ENCODE measurements at regions not wholly inside any gene's neighbourhood (a gene's known extent, or its start where the extent isn't known, plus 50 kb on each side); places are given as distances from the start of the nearest gene placed in this dataset.

- intact Hi-C loops (cut with micrococcal nuclease; ENCODE audit: unreplicated experiment), result no loop called here
Observed at GRCh38 chr7:4352069-4352468, 330.0 kb upstream of the FOXK1 start.

GRCh38 chr7:4361774-4362173 is 320.3 kb upstream of the FOXK1 start:
- Histone ChIP-seq H2AFZ (ENCODE audit: low read length) (no peak overlapping the region), H3K79me2 (ENCODE audit: insufficient read depth, low read depth, low read length) (no peaks in the 10 kb centered on the region), H3K4me2 (ENCODE audit: low read length) (no peak overlapping the region), H3K4me3 (ENCODE audit: low read depth, low read length, poor library complexity, severe bottlenecking) (no peak overlapping the region), H3K4me1 (ENCODE audit: insufficient read depth, low read length, poor library complexity, severe bottlenecking) (no peaks in the 10 kb centered on the region), H3K36me3 (ENCODE audit: insufficient read depth, low read length) (no peaks in the 10 kb centered on the region), H3K9me3 (ENCODE audit: low read length) (no peaks in the 10 kb centered on the region), H3K9me2 (ENCODE audit: insufficient read depth, low read length) (no peaks in the 10 kb centered on the region), H4K20me1 (ENCODE audit: insufficient read depth, low read length) (no peaks in the 10 kb centered on the region), H3K27ac (ENCODE audit: low read depth, low read length, poor library complexity, severe bottlenecking) (no peak overlapping the region)
- intact Hi-C loops (cut with micrococcal nuclease; ENCODE audit: unreplicated experiment), result no loop called here
- no peak for TF ChIP-seq CTCF (conservative IDR thresholded peaks at IDR 0.05; ENCODE audit: low read length)
- no peak for TF ChIP-seq EZH2phosphoT487 (IDR thresholded peaks at IDR 0.05; ENCODE audit: borderline replicate concordance, low read depth, low read length)
- no TSS peak for BruUV-seq (replicated peaks)
- CTCF ChIA-PET (ENCODE audit: unreplicated experiment), result interaction anchor here (0.6 kb wide), 1 partner anchor 1496 kb away, joined by 3 read pairs; no protein-coding TSS in a partner anchor
- POLR2A ChIA-PET, result no interaction called here
- DNase-seq (ENCODE audit: low spot score), result no peak

More at GRCh38 chr7:4352069-4352468, 330.0 kb upstream of the FOXK1 start:
- BruUV-seq (replicated peaks), result no TSS peak
- Histone ChIP-seq H2AFZ (ENCODE audit: low read length) (no peak overlapping the region), H3K4me3 (ENCODE audit: low read depth, low read length, poor library complexity, severe bottlenecking) (no peak overlapping the region), H3K4me2 (ENCODE audit: low read length) (no peak overlapping the region), H3K27ac (ENCODE audit: low read depth, low read length, poor library complexity, severe bottlenecking) (no peak overlapping the region), H4K20me1 (ENCODE audit: insufficient read depth, low read length) (no peaks in the 10 kb centered on the region), H3K9me3 (ENCODE audit: low read length) (no peaks in the 10 kb centered on the region), H3K9me2 (ENCODE audit: insufficient read depth, low read length) (no peaks in the 10 kb centered on the region), H3K4me1 (ENCODE audit: insufficient read depth, low read length, poor library complexity, severe bottlenecking) (no peaks in the 10 kb centered on the region), H3K36me3 (ENCODE audit: insufficient read depth, low read length) (no peaks in the 10 kb centered on the region), H3K79me2 (ENCODE audit: insufficient read depth, low read depth, low read length) (no peaks in the 10 kb centered on the region)
- TF ChIP-seq EZH2phosphoT487 (IDR thresholded peaks at IDR 0.05; ENCODE audit: borderline replicate concordance, low read depth, low read length) (no peak), CTCF (conservative IDR thresholded peaks at IDR 0.05; ENCODE audit: low read length) (no peak)
- ChIA-PET CTCF (ENCODE audit: unreplicated experiment) (no interaction called here), POLR2A (interaction anchor here (0.6 kb wide), 1 partner anchor 138 kb away, joined by 3 read pairs; no protein-coding TSS in a partner anchor)
- no peak for DNase-seq (ENCODE audit: low spot score)

- BruUV-seq (replicated peaks), result no TSS peak
- Histone ChIP-seq H3K27ac (ENCODE audit: low read depth, low read length, poor library complexity, severe bottlenecking) (no peak overlapping the region), H3K4me3 (ENCODE audit: low read depth, low read length, poor library complexity, severe bottlenecking) (no peak overlapping the region), H3K9me2 (ENCODE audit: insufficient read depth, low read length) (no peaks in the 10 kb centered on the region), H3K79me2 (ENCODE audit: insufficient read depth, low read depth, low read length) (no peaks in the 10 kb centered on the region), H2AFZ (ENCODE audit: low read length) (no peak overlapping the region), H3K9me3 (ENCODE audit: low read length) (no peaks in the 10 kb centered on the region), H4K20me1 (ENCODE audit: insufficient read depth, low read length) (no peaks in the 10 kb centered on the region), H3K4me2 (ENCODE audit: low read length) (no peak overlapping the region), H3K36me3 (ENCODE audit: insufficient read depth, low read length) (no peaks in the 10 kb centered on the region), H3K4me1 (ENCODE audit: insufficient read depth, low read length, poor library complexity, severe bottlenecking) (no peaks in the 10 kb centered on the region)
- TF ChIP-seq CTCF (conservative IDR thresholded peaks at IDR 0.05; ENCODE audit: low read length) (no peak), EZH2phosphoT487 (IDR thresholded peaks at IDR 0.05; ENCODE audit: borderline replicate concordance, low read depth, low read length) (no peak)
- DNase-seq (ENCODE audit: low spot score), result no peak
- CTCF ChIA-PET (ENCODE audit: unreplicated experiment), result no interaction called here
- POLR2A ChIA-PET, result interaction anchor here (0.6 kb wide), 1 partner anchor 50 kb away, joined by 7 read pairs; no protein-coding TSS in a partner anchor
- intact Hi-C loops (cut with micrococcal nuclease; ENCODE audit: unreplicated experiment), result no loop called here
Observed at GRCh38 chr7:4383584-4383983, 298.5 kb upstream of the FOXK1 start.
